DND-41 (cell line): ENCODE measurements at regions not wholly inside any gene's neighbourhood (a gene's known extent, or its start where the extent isn't known, plus 50 kb on each side); places are given as distances from the start of the nearest gene placed in this dataset.

Experiments used
- ATAC-seq: fragments of 200-7000 bp; cut with Tn5 transposase; 3 replicates; pipeline ENCODE4 v1.9.1; 2021; ENCODE audit warnings: low read depth; ENCODE audit not compliant: insufficient read depth
- DNase-seq: peaks from one replicate; pipeline ENCODE4 v3.0.0-alpha.2; 2020
- H2AFZ ChIP-seq: 2 replicates; pipeline ENCODE4 v1.6.0; 2012; ENCODE audit warnings: low read depth, low read length
- H3K27ac ChIP-seq: 2 replicates; pipeline ENCODE4 v1.5.1; 2012; ENCODE audit warnings: low read length, inconsistent platforms
- H3K27me3 ChIP-seq: fragments of 200-600 bp; sonication (generic); 2 replicates; pipeline ENCODE4 v1.6.0; 2012; ENCODE audit warnings: low read length, mild to moderate bottlenecking, inconsistent platforms; ENCODE audit not compliant: insufficient read depth, poor library complexity
- H3K36me3 ChIP-seq: 2 replicates; pipeline ENCODE4 v1.5.1; 2012; ENCODE audit warnings: low read length, inconsistent platforms; ENCODE audit not compliant: insufficient read depth
- H3K4me1 ChIP-seq: 2 replicates; pipeline ENCODE4 v1.5.1; 2012; ENCODE audit warnings: mild to moderate bottlenecking, low read length; ENCODE audit not compliant: insufficient read depth
- H3K4me2 ChIP-seq: 2 replicates; pipeline ENCODE4 v1.6.0; 2012; ENCODE audit warnings: mild to moderate bottlenecking, moderate library complexity, low read length, inconsistent platforms; ENCODE audit not compliant: insufficient read depth
- H3K4me3 ChIP-seq, 2 experiments: fragments of 200-600 bp in 1 of 2; shearing (Covaris generic) in 1 of 2; 2 replicates each; pipeline ENCODE4 v1.5.1; 2012 to 2016; ENCODE audit warnings: inconsistent platforms in 2 of 2, low read length in 2 of 2, mild to moderate bottlenecking in 2 of 2, low read depth in 1 of 2, moderate library complexity in 1 of 2
- H3K79me2 ChIP-seq: 2 replicates; pipeline ENCODE4 v1.6.0; 2012; ENCODE audit warnings: low read length, inconsistent platforms; ENCODE audit not compliant: insufficient read depth
- H3K9ac ChIP-seq: 2 replicates; pipeline ENCODE4 v1.6.0; 2012; ENCODE audit warnings: low read depth, mild to moderate bottlenecking, inconsistent platforms, low read length, moderate library complexity
- H3K9me3 ChIP-seq: 2 replicates; pipeline ENCODE4 v1.5.1; 2012; ENCODE audit warnings: low read length, moderate library complexity, mild to moderate bottlenecking, inconsistent platforms; ENCODE audit not compliant: insufficient read depth, severe bottlenecking
- H4K20me1 ChIP-seq: 2 replicates; pipeline ENCODE4 v1.6.0; 2012; ENCODE audit warnings: low read length; ENCODE audit not compliant: insufficient read depth
- EZH2 ChIP-seq: IDR thresholded peaks from 3 replicates; pipeline ENCODE4 v1.6.1; 2012; ENCODE audit warnings: borderline replicate concordance, low read depth, mild to moderate bottlenecking, moderate library complexity, low read length, inconsistent platforms; ENCODE audit not compliant: severe bottlenecking
- TF ChIP-seq, protein P1 (sequence below): IDR thresholded peaks from 2 replicates; pipeline ENCODE4 v1.5.1; 2012; ENCODE audit warnings: borderline replicate concordance, low read length, moderate library complexity, mild to moderate bottlenecking; ENCODE audit not compliant: poor library complexity, severe bottlenecking; ENCODE audit errors: extremely low read depth

- DNase-seq: no peak
- Histone ChIP-seq H3K36me3 (peaks cover 10% of the 10 kb centered on the region; the same call in 1 of the 2 replicates), H3K9me3 (no peaks in the 10 kb centered on the region), H3K4me3 (no peak overlapping the region), H4K20me1 (peaks cover 91% of the 10 kb centered on the region), H3K27me3 (no peaks in the 10 kb centered on the region), H3K9ac (no peak overlapping the region), H3K79me2 (peaks cover 91% of the 10 kb centered on the region), H3K4me1 (peaks cover 84% of the 10 kb centered on the region), H3K4me2 (0 out of 2 replicates have a peak overlapping the region, but pooled peaks have one; percentile 20), H3K27ac (no peak overlapping the region), H2AFZ (no peak overlapping the region)
- TF ChIP-seq EZH2: no peak
- TF ChIP-seq, protein P1, sequence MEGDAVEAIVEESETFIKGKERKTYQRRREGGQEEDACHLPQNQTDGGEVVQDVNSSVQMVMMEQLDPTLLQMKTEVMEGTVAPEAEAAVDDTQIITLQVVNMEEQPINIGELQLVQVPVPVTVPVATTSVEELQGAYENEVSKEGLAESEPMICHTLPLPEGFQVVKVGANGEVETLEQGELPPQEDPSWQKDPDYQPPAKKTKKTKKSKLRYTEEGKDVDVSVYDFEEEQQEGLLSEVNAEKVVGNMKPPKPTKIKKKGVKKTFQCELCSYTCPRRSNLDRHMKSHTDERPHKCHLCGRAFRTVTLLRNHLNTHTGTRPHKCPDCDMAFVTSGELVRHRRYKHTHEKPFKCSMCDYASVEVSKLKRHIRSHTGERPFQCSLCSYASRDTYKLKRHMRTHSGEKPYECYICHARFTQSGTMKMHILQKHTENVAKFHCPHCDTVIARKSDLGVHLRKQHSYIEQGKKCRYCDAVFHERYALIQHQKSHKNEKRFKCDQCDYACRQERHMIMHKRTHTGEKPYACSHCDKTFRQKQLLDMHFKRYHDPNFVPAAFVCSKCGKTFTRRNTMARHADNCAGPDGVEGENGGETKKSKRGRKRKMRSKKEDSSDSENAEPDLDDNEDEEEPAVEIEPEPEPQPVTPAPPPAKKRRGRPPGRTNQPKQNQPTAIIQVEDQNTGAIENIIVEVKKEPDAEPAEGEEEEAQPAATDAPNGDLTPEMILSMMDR: no peak
- no peak for ATAC-seq
Observed at GRCh38 chr17:77378318-77379064, 237.7 kb downstream of the SEC14L1 start.

DNA sequence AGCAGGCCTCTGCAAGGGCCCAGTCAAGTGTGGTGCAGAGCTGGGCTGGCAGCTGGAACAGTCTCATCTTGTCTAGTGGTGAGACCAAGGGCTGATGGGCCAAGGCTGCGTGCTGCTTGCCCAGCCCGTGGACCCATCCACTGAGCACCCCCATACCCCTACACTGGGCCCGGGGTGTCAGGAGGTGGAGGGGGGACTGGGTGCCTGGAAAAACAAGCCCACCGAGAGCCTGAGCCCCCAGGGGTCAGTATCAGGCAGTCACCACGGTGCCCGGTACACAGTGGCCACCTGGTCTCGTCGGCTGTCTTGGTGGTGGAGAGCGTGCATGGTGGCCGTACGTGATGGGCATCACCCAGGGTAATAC, 238.3 kb downstream of the SEC14L1 start:
- Histone ChIP-seq H3K36me3 (peaks cover 10% of the 10 kb centered on the region; the same call in 1 of the 2 replicates), H3K4me2 (no peak overlapping the region), H3K9me3 (no peaks in the 10 kb centered on the region), H3K79me2 (peaks cover 91% of the 10 kb centered on the region), H3K4me1 (peaks cover 86% of the 10 kb centered on the region), H3K4me3 (no peak overlapping the region), H2AFZ (no peak overlapping the region), H3K27me3 (no peaks in the 10 kb centered on the region), H3K9ac (no peak overlapping the region), H4K20me1 (peaks cover 93% of the 10 kb centered on the region), H3K27ac (peak overlapping the region; percentile 32; the same call in 1 of the 2 replicates)
- DNase-seq: no peak
- TF ChIP-seq, protein P1: no peak
- TF ChIP-seq EZH2: no peak
- no peak for ATAC-seq

DNA sequence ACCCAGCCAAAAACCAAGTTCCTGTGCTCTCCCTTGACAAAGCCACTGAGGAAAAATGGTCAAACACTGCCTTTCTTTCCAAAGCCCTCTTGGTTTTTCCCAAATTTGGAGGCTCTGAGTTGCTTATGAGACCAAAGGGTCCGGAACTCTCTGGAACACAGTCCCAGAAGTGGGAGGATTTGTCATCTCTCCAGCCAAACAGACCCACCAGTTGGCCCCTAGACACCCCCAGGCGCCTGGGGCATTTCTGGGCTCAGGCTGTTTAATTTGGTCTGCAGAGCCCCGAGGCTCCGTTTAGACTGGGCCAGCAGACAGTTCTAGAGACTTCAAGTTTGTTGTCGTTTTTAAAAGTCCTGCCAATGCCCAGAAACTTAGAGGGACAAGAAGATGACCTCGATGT, 239.1 kb downstream of the SEC14L1 start:
- Histone ChIP-seq H3K79me2 (peaks cover 91% of the 10 kb centered on the region), H2AFZ (no peak overlapping the region), H3K4me3 (no peak overlapping the region), H3K4me2 (no peak overlapping the region), H3K27me3 (no peaks in the 10 kb centered on the region), H4K20me1 (peaks cover 93% of the 10 kb centered on the region), H3K36me3 (peaks cover 16% of the 10 kb centered on the region; the same call in 1 of the 2 replicates), H3K9ac (no peak overlapping the region), H3K4me1 (peaks cover 78% of the 10 kb centered on the region), H3K27ac (no peak overlapping the region; the same call in 1 of the 2 replicates), H3K9me3 (no peaks in the 10 kb centered on the region)
- no peak for ATAC-seq
- no peak for TF ChIP-seq EZH2
- TF ChIP-seq, protein P1: no peak
- DNase-seq: no peak
